Stimulated activated CD4-positive, alpha-beta T cell treated with anti-CD3 and anti-CD28 coated beads, Interleukin-15, amount 100 ng/mL, for 1 hour (primary cell): ENCODE measurements at regions not wholly inside any gene's neighbourhood (a gene's known extent, or its start where the extent isn't known, plus 50 kb on each side); places are given as distances from the start of the nearest gene placed in this dataset.

Source experiments
- DNase-seq, 2 donors: peaks; one replicate each; pipeline ENCODE4 v3.0.0-alpha.2; 2020; ENCODE audit warnings: low read depth in 1 of 2, low spot score in 1 of 2

GRCh38 chr7:35536396-35536826, 158.5 kb downstream of the HERPUD2 start:
- no peak for DNase-seq

DNA sequence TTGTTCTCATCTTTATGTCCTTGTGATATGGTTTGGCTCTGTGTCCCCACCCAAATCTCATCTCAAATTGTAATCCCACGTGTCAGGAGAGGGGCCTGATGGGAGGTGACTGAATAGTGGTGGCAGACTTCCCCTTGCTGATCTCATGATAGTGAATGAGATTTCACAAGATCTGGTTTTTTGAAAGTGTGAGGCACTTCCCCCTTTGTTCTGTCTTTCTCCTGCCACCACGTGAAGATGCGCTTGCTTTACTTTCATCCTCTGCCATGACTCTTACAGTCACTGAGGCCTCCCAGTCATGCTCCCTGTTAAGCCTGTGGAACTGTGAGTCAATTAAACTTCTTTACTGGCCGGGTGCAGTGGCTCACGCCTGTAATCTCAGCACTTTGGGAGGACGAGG, 161.0 kb downstream of the HERPUD2 start:
- DNase-seq: no peak

DNA sequence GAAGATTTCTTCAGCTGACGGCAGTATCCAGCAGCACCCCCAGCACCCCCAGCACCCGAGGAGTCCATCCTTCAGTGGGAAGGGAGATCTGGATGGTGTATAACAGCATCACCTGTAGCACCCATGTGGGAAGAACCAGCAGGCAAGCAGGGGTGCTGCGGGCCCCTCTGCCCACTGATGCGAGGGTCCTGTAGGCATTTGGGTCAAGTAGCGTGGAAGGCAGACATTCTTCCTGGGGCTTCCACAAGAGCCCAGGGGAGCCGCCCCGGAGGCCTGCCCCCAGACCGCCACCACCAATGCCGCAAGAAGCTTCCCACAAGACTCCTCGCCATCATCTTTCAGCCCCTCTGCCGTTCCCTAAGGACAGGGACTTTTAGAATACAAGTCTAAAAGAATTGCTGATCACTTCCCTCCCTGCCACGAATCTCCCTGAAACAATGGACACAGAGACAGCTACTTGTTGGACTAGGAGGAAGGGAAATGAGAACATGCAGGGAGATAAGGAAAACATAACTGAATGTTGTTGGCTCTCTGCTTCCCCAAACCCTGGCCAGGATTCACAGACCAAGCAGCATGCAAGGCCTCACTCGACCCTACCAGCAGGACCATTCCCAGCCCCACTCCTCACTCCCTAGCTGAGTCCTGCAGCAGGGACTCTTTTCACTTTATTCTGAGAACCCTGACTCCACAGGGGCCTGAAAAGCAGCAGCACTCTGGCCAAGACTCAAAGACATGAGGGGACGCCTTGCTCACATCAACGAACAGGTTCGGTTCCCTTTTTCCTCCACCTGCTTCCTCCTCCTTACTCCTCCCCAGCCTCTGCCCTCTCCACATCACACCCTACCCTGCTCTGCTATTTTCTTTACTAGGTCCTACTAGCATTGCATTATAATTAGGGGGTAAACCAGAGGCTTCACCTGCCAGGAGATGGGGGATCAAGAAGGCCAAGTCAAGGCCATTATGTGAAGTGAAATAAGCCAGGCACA, 164.5 kb downstream of the HERPUD2 start:
- DNase-seq: no peak

DNA sequence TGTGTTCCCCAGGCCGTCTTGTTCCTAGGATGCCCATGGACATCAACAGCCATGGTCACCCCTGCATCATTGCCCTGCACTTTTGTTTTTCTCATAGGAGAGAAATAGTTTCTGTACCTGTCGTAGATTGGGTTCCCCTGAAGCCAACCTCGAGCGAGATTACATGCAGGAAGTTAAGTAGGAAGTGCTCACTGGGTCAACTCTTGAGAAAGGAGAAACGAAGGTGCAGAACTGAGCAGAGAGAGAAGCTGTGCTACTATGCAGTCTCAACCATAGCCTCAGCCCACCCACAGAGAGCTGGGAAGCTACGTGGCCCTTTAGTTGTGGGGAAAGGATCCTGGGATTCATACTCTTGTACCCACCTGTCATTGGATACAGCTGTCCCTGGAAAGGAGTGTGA, 165.2 kb downstream of the HERPUD2 start:
- DNase-seq: no peak

GRCh38 chr7:35528381-35528977, 166.5 kb downstream of the HERPUD2 start:
- DNase-seq: no peak

DNA sequence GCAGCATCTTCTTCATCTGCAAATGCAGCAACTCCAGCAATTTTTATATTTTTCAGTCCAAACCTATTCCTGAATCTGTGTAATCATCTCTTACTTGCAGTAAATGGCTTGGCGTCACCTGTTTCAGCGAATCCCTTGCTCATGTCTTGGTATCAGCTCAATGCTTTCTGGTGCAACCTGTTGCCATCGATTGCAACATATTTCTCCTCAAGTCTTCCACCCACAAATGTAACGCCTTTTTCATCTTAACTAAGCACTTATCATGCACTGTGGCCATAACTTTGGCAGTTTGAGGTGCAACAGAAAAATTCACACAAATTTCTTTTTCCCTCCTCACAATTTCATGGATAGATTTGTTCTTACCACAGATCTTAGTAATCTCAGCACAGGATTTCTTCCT, 168.3 kb downstream of the HERPUD2 start:
- no peak for DNase-seq

- DNase-seq: no peak
These were observed 170.7 kb downstream of the HERPUD2 start for GRCh38 chr7:35524112-35524804.

DNA sequence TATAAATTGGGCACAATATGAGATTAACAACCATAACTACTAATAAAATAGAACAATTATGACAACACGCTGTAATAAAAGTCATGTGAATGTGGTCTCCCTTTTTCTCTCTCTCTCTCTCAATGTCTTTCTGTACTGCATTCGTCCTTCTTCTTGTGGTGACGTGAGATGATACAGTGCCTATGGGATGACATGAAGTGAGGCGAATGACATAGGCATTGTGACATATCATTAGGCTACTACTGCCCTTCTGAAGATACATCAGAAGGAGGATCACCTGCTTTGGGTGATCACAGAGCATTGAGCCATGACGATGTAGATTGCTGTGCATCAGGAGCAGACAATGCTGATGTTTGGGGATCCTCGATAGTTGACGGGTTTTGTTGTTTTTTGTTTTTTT, 171.6 kb downstream of the HERPUD2 start:
- no peak for DNase-seq

GRCh38 chr7:35522697-35523096, 172.2 kb downstream of the HERPUD2 start:
- no peak for DNase-seq

DNA sequence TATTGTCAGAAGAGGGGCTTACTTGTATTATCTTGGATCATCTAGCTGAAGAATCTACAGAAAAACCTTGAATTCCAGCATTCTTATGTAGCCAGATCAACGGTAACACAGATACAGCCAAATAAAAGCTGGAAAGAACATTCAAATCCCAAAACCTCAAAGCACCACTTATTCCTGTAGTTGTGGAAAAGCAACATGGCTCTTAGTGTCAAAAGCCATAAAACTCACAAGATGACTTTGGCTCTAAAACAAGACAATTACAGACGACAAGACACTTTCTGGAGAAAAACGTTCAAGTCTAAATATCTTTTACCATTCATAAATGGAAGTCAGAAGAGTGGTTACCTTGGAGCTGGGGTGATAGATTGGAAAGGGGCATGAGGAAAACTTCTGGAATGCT, 173.0 kb downstream of the HERPUD2 start:
- DNase-seq: no peak

GRCh38 chr7:35520810-35521625, 173.9 kb downstream of the HERPUD2 start:
- DNase-seq: no peak

- no peak for DNase-seq
These were observed 174.7 kb downstream of the HERPUD2 start for GRCh38 chr7:35519971-35520809.

DNA sequence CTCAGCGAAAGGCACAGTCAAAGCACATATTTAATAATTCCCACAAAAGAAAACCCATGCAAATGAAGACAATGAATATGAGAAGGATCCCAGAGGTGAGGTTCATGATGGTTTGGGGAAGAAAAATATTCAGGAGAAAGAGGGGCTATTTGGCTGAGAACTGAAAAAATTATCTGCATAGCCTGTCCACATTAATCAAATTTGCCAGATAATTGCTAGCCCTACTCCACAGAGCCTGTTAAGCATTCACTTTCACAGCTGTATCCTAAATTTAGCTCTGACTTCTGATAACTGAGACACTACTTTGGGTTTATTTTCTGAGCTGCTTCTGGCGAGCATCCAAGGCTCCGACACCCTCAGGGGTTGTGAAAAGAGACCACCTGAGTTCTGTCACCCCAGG, 176.2 kb downstream of the HERPUD2 start:
- no peak for DNase-seq

DNA sequence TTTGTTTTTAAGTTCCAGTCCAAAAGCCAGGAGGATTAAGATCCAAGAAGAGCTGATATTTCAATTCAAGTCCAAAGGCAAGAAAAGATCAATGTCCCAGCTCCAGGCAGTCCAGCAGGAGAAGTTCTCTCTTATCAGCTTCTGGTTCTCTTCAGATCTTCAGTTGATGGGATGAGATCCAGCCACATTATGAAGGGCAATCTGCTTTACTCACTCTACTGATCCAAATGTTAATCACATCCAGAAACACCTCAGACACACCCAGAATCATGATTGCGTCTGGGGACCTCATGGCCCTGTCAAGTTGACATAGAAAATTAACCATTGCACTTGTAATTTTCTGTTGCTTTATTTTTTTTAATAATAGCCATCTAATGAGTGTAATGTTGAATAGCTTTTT, 178.4 kb downstream of the HERPUD2 start:
- no peak for DNase-seq

DNA sequence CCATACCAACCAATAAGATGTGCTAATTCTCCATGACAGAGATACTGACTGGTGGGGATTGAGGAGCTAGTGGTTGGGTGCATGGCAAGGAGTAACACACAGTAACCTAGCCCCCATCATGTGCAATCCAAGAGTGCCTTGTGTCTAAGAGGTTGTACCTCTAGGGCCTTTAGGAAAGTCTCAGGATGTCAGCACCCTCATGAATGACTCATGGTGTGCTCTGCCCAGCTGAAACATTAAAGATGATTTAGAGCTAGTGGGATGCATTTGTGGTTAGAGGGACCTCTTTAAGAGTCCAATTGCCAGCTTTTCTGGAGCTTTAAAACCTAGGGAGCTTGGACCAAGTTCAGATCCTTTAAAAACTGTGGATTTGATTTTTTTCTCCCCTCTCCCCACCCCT, 181.1 kb downstream of the HERPUD2 start:
- no peak for DNase-seq

- DNase-seq: no peak
These were observed 181.7 kb downstream of the HERPUD2 start for GRCh38 chr7:35513195-35513594.

- DNase-seq: no peak
These were observed 182.2 kb downstream of the HERPUD2 start for GRCh38 chr7:35512716-35513115.

- DNase-seq: no peak
These were observed 186.1 kb downstream of the HERPUD2 start for GRCh38 chr7:35508623-35509400.

DNA sequence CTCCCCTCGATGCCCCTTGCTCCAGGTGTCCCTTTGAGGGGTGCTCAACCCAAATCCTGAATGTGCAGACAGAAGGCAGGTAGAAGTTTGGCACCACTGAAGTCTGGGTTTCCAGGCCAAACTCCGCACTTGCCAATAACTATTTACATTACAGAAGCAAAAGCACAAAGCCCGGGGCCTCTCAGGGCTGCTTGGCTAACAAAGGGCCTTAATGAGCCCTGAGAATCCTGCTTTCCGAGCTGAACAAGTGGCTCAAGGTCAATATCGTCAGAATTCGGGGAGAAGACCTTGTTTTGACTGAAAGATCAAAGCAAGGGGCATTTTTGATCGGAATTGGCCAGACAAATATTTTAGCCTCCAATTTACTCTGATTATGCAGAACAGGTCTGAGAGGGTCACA, 189.9 kb downstream of the HERPUD2 start:
- DNase-seq: no peak
